HG02938 (cell line): ENCODE measurements at regions not wholly inside any gene's neighbourhood (a gene's known extent, or its start where the extent isn't known, plus 50 kb on each side); places are given as distances from the start of the nearest gene placed in this dataset.

Source experiments
- ATAC-seq: cut with Tn5 transposase; IDR thresholded peaks from one replicate; pipeline ENCODE4 v1.9.1; 2021; ENCODE audit warnings: mild to moderate bottlenecking, moderate library complexity; ENCODE audit not compliant: unreplicated experiment

DNA sequence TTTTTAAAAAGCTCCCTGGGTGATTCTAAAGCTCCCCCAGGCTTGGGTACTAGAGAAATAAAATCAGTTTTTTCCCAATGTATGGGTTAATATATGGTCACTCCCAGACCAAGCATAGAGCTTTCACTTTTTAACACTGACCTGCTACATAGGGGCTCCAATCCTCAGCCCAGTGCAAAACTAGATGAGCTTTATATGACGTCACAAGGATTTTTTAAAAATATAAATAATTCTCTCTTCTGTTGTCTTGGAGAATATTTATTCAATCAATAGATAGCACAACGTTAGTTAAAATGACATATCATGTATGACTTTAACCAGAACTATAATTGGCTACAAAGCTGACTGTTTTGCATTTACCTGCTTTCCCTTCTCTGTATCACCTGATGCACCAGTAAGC is 137.9 kb upstream of the TMCC3 start:
- no peak for ATAC-seq

GRCh38 chr12:94786906-94787305 is 136.5 kb upstream of the TMCC3 start:
- no peak for ATAC-seq

- no peak for ATAC-seq
These were observed 133.5 kb upstream of the TMCC3 start for GRCh38 chr12:94783862-94784261.

- no peak for ATAC-seq
These were observed 133.0 kb upstream of the TMCC3 start for GRCh38 chr12:94783343-94783742.

GRCh38 chr12:94781835-94782234 is 131.5 kb upstream of the TMCC3 start:
- no peak for ATAC-seq

DNA sequence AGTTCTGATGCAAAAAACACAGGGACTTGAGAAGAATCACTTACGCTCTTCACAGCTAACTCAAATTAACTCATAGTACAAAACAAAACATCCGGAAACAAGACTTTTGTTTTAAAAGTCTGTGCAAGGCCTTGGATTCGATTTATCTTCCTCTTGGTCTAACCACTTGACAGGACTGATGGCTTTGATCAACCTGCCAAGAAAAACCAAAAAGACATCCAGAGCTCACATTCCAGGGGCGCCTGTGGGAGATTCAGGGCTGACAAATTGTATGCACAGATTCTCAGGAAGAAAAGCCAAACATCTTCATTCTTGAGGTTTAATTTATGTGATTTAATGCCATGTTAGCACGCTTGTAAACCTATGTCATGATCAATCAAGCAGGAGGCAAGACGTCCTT is 129.1 kb upstream of the TMCC3 start:
- no peak for ATAC-seq

- no peak for ATAC-seq
These were observed 127.6 kb upstream of the TMCC3 start for GRCh38 chr12:94777936-94778335.

- ATAC-seq = no peak
These were observed 125.4 kb upstream of the TMCC3 start for GRCh38 chr12:94775710-94776109.

GRCh38 chr12:94771741-94772140 is 121.4 kb upstream of the TMCC3 start:
- no peak for ATAC-seq

DNA sequence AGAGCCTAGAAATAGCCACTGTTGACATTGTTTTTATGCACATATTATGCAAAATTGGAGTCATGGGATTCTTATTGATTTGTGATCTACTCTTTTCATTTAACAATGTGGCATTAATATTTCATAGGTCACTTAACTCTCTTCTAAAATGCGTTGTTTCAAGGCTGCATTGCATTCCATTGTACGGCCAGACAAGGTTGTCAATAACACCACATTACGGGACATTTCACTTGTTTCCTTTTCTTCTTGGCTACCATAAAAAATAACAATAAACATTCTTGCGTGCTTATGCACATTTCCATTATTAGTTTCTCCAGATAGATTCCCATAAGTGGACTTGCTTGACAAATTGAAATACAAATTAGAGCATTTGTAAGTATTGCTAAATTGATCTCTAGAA is 120.8 kb upstream of the TMCC3 start:
- no peak for ATAC-seq

GRCh38 chr12:94770791-94771190 is 120.4 kb upstream of the TMCC3 start:
- ATAC-seq = no peak

DNA sequence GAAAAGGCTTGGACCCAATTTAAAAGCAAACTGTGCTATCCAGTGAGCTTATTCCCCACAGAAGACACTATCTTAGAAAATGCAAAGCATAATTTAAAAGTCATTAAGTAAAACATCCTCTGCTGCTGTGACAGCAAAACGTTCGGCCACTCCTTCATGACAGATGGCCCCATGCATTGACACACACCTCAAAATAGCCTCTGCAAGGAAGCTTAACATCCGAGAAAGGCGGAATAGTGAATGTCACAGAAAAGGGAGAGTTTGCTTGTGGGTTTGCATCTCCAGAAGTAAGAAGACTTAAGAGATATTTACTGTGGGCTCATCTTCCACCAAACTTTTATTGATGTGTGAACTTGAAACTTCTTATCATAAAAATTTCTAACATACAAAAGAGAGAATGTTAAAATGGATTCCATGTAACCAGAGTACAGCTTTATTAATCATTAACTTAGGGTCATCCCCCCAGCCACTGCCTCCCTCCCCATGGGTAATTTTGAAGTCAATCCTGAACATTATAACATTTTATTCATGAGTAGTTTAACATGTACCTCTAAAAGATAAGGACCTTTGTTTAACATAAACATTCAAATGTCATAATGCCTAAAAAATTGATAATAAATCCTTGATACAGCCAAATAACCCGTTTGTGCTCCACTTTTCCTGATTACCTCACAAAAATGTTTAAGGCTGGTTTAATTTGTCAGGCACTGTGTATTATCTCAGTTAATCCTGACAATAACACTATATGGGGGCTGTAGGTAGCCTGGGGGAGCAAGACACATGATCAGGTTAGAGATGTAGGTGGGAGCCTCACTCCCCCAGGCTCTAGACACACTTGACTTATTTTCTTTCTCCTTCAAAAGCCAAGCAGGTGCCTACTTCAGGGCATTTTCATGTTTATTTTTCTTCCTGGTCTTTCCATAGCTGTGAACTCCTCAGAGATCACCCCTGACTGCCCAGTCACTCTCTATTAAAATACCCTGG is 119.7 kb upstream of the TMCC3 start:
- ATAC-seq = no peak

DNA sequence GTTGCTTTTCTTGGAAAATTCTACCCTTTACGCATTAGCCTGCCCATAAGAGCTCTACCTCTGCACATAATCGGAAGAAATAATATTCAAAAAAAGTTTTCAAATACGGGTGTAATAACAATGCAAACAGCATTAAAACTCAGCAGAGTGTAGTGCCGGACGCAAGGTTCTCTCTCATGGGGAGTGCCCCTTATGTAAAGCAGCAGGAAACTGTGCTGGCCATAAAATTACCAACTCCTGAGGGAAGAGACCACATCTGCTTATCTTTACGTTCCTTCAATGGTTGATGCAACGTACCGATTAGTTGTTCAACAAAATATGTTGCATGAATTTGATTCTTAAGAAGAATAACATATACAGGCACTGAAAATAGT is 118.7 kb upstream of the TMCC3 start:
- peak; percentile 89 for ATAC-seq

GRCh38 chr12:94768398-94769046 is 118.2 kb upstream of the TMCC3 start:
- peak; percentile 54 for ATAC-seq

DNA sequence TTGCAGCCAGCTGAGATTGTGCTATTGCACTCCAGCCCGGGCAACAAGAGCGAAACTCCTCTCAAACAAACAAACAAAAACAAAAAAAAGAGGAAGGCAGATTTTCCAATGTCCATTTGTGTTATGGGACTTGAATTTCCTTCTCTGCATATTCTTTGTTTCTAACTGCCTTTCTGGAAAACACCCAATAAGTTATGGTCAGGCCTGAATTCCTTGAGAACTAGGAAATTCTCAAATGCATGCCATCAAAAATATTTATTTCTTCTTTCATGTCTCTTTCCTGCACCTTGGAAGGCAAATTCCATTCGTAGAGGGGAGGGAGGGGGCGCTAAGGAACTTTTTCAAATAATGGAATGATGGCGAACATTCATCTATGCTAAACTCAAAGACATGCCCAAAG is 117.6 kb upstream of the TMCC3 start:
- ATAC-seq = no peak

DNA sequence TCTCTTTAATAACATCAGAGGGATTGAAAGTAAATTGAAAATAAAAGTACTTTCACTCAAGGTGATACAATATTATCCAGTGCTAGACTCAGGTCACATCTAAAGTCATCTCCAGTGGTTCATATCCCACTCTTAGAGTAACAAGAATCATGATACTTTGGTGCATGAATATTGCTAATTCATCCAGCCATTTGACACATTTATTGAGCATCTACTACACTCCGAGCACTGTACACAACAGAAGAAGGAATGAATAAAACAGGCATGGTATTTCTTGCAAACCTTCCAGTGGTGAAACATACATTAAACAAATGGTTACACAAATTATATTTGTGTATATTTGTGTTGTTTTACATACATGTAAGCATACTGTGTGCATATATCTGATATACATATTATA is 116.0 kb upstream of the TMCC3 start:
- no peak for ATAC-seq

DNA sequence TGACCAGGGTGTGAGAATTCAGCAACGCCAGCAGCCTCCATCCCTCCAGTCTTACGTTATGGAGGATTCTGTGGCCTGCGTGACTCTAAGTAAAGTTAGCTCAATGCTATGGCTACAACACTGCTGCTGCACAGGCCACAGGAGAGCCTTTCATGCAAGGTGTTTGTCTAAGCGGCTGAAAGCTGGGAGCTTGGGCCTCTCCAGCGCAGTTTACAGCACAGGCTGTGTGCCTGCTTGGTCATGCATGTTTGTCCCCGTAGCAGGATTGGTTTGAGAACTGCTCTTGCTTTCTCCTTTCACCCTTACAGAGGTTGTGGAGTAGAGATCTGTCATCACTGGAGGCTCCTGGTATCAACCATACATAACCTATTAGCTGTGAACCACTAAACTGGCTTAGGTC is 113.1 kb upstream of the TMCC3 start:
- ATAC-seq = no peak

DNA sequence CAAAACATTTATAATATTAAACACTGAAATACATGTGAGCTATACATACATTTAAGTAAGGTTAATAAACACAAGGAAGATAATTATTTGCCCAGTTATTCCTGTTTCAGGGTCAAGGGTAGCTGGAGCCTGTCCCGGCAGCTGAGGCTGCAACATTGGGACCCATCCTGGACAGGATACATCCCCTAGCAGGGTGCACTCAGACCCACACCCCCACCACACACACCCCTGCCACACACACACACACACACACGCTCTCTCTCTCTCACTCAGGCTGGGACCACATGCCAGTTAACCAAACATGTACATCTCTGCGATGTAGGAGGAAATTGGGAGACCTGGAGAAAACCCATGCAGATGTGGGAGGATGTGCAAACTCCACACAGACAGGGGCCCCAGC is 112.6 kb upstream of the TMCC3 start:
- ATAC-seq = no peak

DNA sequence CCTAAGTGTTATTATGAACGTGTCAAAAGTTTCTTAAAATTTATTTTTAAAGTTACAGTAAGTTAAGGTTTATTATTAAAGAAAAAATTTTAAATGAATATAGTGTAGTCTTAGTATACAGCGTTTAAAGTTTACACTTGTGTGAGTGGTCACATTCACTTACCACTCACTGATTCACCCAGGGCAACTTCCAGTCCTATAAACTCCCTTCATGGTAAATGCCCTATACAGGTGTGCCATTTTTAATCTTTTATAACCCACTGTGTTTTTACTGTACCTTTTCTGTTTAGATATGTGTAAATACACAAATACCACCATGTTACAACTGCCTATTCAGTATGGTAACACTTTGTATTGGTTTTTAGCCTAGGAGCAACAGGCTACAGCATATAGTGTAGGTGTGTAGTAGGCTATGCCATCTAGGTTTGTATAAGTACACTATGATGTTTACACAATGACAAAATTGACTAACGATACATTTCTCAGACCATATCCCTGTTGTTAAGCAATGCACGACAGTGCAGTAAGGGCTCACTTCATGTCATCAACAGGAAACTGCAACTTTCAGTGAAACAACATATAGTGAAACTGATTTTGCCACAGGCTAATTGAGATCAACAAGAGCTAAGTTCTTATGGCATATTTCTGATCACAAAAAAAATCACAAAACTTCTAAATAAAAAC is 112.0 kb upstream of the TMCC3 start:
- peak; percentile 86 for ATAC-seq

- ATAC-seq = no peak
These were observed 111.2 kb upstream of the TMCC3 start for GRCh38 chr12:94761559-94761958.

GRCh38 chr12:94760786-94761185 is 110.4 kb upstream of the TMCC3 start:
- ATAC-seq = no peak

DNA sequence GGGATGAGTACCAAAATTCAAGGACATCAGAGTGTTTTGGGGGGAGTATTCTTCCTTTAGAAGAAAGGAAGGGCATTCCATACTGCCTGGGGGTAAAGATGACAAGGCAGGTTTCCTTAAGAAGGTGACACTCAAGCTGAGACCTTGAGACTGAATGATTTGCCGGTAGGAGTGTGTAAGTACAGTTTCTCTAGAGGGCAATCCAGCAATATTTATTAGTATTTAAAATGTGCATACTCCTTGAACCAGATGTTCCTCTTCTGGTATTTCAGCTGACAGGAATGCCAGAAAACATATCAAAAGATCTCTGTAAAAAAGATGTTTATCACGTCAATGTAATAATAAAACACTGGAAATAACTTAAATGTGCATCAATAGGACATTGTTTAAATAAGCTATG is 106.4 kb upstream of the TMCC3 start:
- no peak for ATAC-seq
